GM19035 (cell line): ENCODE measurements at regions not wholly inside any gene's neighbourhood (a gene's known extent, or its start where the extent isn't known, plus 50 kb on each side); places are given as distances from the start of the nearest gene placed in this dataset.

Experiments
- ATAC-seq: cut with Tn5 transposase; IDR thresholded peaks from one replicate; pipeline ENCODE4 v1.9.1; 2021; ENCODE audit not compliant: unreplicated experiment

DNA sequence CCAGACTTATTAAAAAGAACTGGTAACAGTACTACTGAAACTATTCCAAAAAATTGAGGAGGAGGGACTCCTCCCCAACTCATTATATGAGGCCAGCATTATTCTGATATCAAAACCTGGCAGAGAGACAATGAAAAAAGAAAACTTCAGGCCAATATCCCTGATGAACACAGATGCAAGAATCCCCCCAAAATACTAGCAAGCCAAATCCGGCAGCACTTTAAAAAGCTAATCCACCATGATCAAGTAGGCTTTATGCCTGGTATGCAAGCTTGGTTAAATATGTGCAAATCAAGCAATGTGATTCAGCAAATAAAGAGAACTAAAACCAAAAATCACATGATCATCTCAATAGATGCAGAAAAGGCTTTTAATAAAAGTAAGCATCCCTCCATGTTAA is 2271.0 kb upstream of the C9orf72 start:
- no peak for ATAC-seq

- ATAC-seq: no peak
Measured at GRCh38 chr9:29850664-29851063, 2277.4 kb upstream of the C9orf72 start.

DNA sequence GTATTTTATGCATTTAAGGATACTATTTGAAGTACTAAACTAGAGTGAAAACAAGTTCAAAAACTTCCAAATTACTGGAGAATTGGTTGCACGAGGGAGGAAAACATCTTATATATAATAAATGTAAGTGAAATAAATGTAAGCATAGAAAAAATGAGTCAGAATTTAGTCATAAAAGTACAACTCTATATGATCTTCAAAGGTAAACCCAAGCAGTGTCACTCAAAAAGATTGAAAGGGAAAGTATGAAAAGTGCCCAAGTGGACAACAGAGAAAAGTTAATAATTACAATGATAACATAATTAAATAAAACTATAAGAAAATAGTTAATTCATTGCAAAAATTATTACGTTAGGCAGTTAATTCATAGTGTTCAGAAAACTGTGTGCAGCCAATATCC is 2288.5 kb upstream of the C9orf72 start:
- ATAC-seq: no peak

- no peak for ATAC-seq
Measured at GRCh38 chr9:29865764-29866313, 2292.6 kb upstream of the C9orf72 start.

DNA sequence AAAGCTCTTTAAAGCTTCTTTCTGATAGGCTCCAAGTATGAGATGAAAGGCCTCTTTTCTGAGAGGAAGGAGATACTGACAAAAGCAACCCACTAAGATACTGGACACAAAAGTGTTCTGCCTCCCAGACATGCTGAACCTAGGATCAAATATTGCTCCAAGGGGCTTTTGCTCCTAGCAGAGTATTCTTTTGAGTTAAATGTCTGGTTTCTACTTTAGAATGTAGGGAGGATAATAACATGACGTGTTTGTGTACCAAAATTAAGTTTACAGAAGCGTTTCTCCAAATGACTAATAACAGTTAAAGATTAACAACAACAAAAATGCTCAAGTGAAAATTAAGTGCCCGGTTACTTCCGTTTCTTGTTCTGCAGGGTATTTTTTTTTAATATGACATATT is 2293.3 kb upstream of the C9orf72 start:
- no peak for ATAC-seq

DNA sequence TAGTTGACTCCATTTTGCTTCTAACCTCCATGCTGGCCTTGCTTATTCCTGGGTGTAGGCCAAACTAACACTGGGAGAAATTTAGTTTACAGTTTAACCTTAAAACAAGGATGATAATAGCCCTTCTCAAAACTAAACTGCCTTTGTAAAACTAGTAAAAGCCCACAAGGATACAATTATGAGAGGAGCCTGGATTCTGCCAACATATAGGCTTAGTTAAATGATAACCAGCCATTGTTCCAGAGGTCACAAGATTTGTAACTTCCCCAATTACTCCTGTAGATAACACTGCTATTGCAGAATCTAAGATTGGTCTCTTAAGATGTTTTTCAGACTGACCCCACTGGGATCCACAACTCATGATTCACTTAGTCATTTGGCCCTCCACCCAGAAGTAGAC is 2300.3 kb upstream of the C9orf72 start:
- no peak for ATAC-seq

DNA sequence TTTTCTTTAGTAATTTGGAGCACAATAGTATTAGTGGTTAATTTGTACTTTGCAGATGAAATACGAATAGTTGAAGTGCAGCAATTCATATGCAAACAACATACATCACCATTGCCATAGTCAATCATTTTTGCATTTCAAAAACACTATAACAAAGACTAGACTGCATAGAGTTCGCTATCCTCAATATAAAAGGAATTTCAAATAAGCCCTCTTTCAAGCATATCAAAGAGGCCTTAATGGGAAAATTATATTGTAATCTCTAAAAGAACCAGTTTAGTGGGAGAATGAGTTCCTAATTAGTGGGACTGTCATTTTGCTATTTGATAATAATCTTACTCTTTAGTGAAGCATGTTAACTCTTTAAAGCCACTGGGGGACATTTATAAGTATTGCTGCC is 2302.3 kb upstream of the C9orf72 start:
- ATAC-seq: no peak

- ATAC-seq: no peak
Measured at GRCh38 chr9:29882767-29883166, 2309.5 kb upstream of the C9orf72 start.

DNA sequence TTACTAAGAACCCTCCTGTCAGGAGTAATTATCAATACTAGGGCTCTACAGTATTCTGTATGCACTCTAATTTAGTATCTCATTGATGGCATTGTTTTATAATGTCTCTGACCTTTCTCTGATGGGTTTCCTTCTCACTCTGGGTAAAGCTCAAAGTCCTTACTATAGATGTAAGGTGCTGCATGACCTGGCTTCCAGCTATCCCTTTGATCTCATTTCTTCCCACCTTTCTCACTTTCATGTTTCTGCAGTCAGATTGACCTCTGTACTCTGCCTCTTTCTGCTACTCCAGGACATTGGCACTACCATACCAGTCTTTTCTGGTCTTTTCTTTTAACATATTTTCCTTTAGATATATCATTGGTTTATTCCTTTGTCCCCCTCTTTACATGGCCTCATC is 2332.8 kb upstream of the C9orf72 start:
- no peak for ATAC-seq

GRCh38 chr9:29928072-29928471 is 2354.8 kb upstream of the C9orf72 start:
- no peak for ATAC-seq

GRCh38 chr9:29939559-29939958 is 2366.3 kb upstream of the C9orf72 start:
- no peak for ATAC-seq

DNA sequence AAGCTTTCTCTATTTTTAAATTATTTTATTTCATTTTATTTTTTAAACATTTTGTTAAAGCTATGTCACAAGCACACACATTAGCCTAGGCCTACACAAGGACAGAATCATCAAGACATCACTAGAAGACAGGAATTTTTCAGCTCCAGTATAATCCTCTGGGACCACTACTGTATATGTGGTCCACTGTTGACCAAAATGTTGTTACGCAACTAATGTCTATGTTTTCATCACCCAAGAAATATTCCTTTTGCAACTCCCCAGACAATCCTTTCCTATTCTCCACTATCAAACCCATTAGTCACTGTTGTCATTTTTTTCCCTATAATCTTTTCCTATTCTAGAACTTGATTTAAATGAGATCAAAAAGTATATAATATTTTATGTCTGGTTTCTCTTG is 2371.7 kb upstream of the C9orf72 start:
- no peak for ATAC-seq

- ATAC-seq: no peak
Measured at GRCh38 chr9:29958469-29958868, 2385.2 kb upstream of the C9orf72 start.

- ATAC-seq: no peak
Measured at GRCh38 chr9:29965834-29966233, 2392.6 kb upstream of the C9orf72 start.

GRCh38 chr9:29966247-29966646 is 2393.0 kb upstream of the C9orf72 start:
- no peak for ATAC-seq

DNA sequence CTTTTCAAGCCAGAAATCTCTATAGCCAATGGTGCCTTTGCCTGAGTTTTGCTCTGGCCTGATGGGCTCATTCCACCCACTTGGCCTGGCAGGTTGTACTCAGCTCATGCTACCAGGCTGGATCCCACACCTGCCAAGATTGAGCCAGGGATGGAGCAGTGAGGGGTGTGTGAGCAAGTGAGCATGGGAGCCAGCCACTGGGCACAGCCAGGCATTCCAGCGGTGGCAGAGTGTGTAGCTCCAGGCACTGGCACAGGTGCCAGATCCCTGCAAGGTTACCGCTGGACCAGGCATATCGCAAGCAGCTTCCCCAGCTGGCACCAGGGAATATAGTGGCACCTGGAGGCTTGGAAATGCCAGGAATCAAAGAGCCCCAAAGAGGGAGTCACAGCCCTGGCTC is 2395.6 kb upstream of the C9orf72 start:
- no peak for ATAC-seq

DNA sequence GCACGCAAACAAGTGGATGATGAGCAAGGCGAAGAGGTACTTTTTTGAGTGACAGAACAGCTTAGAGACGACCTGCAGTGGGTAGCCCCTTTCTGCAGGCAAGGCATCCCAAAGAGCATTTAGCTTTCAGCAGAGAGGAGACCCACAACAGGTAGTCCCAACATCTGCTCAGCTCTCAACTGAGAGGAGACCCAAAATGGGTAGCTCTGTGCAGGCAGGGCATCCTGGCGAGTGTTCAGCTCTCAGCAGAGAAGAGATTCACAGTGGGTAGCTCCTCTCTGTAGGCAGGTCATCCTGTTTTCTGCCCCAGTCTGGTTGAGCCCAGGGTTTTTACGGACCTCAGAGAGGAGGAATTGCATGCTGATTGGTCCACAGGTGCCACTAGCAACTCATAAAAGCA is 2396.1 kb upstream of the C9orf72 start:
- ATAC-seq: no peak

DNA sequence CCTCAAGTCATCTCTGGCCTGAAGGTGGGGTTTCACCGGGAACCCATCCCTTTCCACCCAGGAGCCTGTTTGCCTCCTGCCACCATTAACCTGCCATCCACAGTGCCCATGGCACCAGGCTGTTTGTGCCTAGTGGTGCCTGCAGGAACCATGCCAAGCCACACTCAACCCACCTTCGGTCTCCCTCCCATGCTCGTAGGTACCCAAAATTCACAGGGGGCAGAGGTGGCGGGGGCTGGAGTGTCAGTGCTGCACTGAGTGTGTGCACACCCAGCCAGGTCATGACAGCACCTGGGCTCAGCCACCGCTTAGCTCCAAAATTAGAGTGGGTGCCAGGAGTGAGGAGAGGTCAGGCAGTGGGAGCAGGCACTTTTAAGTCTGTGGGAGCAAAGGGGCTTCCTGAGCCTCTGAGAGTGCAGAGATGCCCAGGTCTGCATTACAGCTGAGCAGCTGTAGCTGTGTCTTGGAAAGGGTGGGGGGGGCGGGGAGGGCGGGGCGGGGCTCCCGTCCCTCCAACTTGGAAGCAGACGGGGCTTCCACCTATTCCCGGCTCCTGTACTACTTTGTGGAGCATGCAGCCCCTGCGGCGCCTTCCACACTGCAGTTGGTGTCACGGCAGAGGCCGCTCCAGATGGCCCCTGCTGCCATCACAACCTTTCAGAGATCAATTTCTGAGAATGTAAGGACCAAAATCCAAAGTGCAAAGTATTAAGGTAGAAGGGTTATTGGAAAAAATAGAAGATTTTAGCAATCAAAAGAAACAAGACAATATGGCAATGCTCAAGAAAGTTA is 2396.8 kb upstream of the C9orf72 start:
- no peak for ATAC-seq

DNA sequence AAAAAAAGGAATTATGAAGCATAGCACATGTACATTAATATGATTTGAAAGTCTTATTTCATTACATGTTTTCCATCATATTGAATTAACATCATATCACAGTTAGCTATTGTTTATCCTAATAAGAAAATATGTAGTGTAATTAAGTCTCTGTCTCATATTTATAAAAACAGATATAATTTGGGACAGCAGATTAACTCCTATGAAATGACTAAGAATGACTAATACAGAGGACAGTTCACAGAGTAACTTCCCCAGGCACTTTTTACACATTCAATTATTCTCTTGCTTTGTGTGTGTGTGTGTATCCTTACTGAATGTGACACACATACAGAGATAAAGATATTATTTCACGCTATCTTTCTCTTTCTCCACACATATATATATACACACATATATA is 2400.9 kb upstream of the C9orf72 start:
- no peak for ATAC-seq

- ATAC-seq: no peak
Measured at GRCh38 chr9:29976981-29977380, 2403.7 kb upstream of the C9orf72 start.

GRCh38 chr9:29981013-29981412 is 2403.4 kb upstream of the ACO1 start:
- ATAC-seq: no peak

DNA sequence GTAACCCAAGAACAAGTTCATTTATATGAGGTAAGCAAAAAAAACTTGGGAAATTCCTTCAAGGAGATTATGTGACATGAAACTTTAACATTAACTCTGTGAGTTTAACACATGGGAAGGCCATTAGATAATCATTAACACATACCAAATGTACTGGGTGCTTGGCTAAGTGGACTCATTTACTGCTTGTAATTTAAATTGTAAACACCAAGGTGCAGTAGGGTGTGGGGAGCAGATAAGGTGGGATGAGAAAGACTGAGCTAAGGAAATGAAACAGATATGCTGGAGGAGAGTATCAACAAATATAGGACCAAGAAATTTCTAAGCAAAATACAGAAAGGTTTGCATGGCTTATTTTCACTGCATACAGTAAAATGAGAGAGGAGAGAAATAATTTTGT is 2384.8 kb upstream of the ACO1 start:
- no peak for ATAC-seq

- ATAC-seq: no peak
Measured at GRCh38 chr9:30010691-30011090, 2373.8 kb upstream of the ACO1 start.
